WTC11 (cell line): ENCODE measurements at regions not wholly inside any gene's neighbourhood (a gene's known extent, or its start where the extent isn't known, plus 50 kb on each side); places are given as distances from the start of the nearest gene placed in this dataset.

Source experiments
- AFF4 ChIP-seq: sonication (generic); formaldehyde crosslinking; IDR thresholded peaks from 2 replicates; pipeline ENCODE4 v1.8.1; 2023; ENCODE audit warnings: mild to moderate bottlenecking, missing genetic modification reagents, borderline replicate concordance
- E2F4 ChIP-seq: sonication (generic); formaldehyde crosslinking; IDR thresholded peaks from 2 replicates; pipeline ENCODE4 v1.8.1; 2022; ENCODE audit warnings: low read depth, mild to moderate bottlenecking, moderate library complexity, missing genetic modification reagents, borderline replicate concordance
- EMX1 ChIP-seq: fragments of 250-450 bp; sonication (Bioruptor Pico); IDR thresholded peaks from 2 replicates; pipeline ENCODE4 v1.8.0; 2021; ENCODE audit warnings: mild to moderate bottlenecking
- FOXK1 ChIP-seq: sonication (generic); formaldehyde crosslinking; IDR thresholded peaks from 2 replicates; pipeline ENCODE4 v1.8.0; 2022; ENCODE audit warnings: mild to moderate bottlenecking, moderate library complexity, missing genetic modification reagents
- FOXP1 ChIP-seq: sonication (generic); formaldehyde crosslinking; IDR thresholded peaks from 2 replicates; pipeline ENCODE4 v1.8.0; 2022; ENCODE audit warnings: missing genetic modification reagents, mild to moderate bottlenecking, moderate library complexity, borderline replicate concordance
- MLX ChIP-seq: sonication (generic); formaldehyde crosslinking; IDR thresholded peaks from 2 replicates; pipeline ENCODE4 v1.8.1; 2023; ENCODE audit warnings: mild to moderate bottlenecking, missing genetic modification reagents, moderate library complexity
- NFATC4 ChIP-seq: fragments of 250-450 bp; sonication (Bioruptor Pico); IDR thresholded peaks from 2 replicates; pipeline ENCODE4 v1.9.0; 2021; ENCODE audit warnings: mild to moderate bottlenecking
- PRDM15 ChIP-seq: sonication (generic); formaldehyde crosslinking; IDR thresholded peaks from 2 replicates; pipeline ENCODE4 v1.8.0; 2022; ENCODE audit warnings: missing genetic modification reagents
- PRRX2 ChIP-seq: fragments of 250-450 bp; sonication (Bioruptor Pico); IDR thresholded peaks from 2 replicates; pipeline ENCODE4 v1.8.0; 2021; ENCODE audit warnings: mild to moderate bottlenecking
- SMAD4 ChIP-seq: sonication (generic); formaldehyde crosslinking; IDR thresholded peaks from 2 replicates; pipeline ENCODE4 v1.8.0; 2022; ENCODE audit warnings: mild to moderate bottlenecking, missing genetic modification reagents
- STAT6 ChIP-seq: sonication (generic); formaldehyde crosslinking; conservative IDR thresholded peaks from 2 replicates; pipeline ENCODE4 v1.8.1; 2023; ENCODE audit warnings: mild to moderate bottlenecking, low read depth, missing genetic modification reagents, moderate library complexity
- TEAD1 ChIP-seq: sonication (generic); formaldehyde crosslinking; IDR thresholded peaks from 2 replicates; pipeline ENCODE4 v1.8.0; 2022; ENCODE audit warnings: mild to moderate bottlenecking, missing genetic modification reagents
- TEAD4 ChIP-seq: sonication (generic); formaldehyde crosslinking; IDR thresholded peaks from 2 replicates; pipeline ENCODE4 v1.8.0; 2022; ENCODE audit warnings: mild to moderate bottlenecking, missing genetic modification reagents
- USF2 ChIP-seq: sonication (generic); formaldehyde crosslinking; IDR thresholded peaks from 2 replicates; pipeline ENCODE4 v1.8.1; 2023; ENCODE audit warnings: mild to moderate bottlenecking, missing genetic modification reagents, moderate library complexity
- ZNF219 ChIP-seq: sonication (generic); formaldehyde crosslinking; IDR thresholded peaks from 2 replicates; pipeline ENCODE4 v1.8.0; 2023; ENCODE audit warnings: missing genetic modification reagents, mild to moderate bottlenecking, borderline replicate concordance

- TF ChIP-seq PRDM15 (CRISPR knock-in tag) (no peak), EMX1 (no peak), TEAD4 (CRISPR knock-in tag) (no peak), TEAD1 (CRISPR knock-in tag) (no peak), STAT6 (CRISPR knock-in tag) (no peak), AFF4 (CRISPR knock-in tag) (no peak), USF2 (CRISPR knock-in tag) (no peak), SMAD4 (CRISPR knock-in tag) (no peak), FOXK1 (CRISPR knock-in tag) (no peak), FOXP1 (CRISPR knock-in tag) (no peak), MLX (CRISPR knock-in tag) (no peak), ZNF219 (CRISPR knock-in tag) (no peak), E2F4 (CRISPR knock-in tag) (no peak), NFATC4 (CRISPR knock-in tag) (no peak), PRRX2 (CRISPR knock-in tag) (no peak)
These were observed 244.7 kb downstream of the NDUFA10 start (continued) for GRCh38 chr2:239780236-239780994.
